ENCODE measurements at regions not wholly inside any gene's neighbourhood (a gene's known extent, or its start where the extent isn't known, plus 50 kb on each side); places are given as distances from the start of the nearest gene placed in this dataset.

- Histone ChIP-seq H3K4me1 (ENCODE audit: control insufficient read depth, insufficient read depth, low read length) (no peaks in the 10 kb centered on the region), H3K27ac (ENCODE audit: low read depth, low read length) (no peak overlapping the region), H3K9me3 (ENCODE audit: control insufficient read depth, insufficient read depth, low read length) (no peaks in the 10 kb centered on the region), H3K36me3 (ENCODE audit: control insufficient read depth, insufficient read depth, low read length) (no peaks in the 10 kb centered on the region), H3K27me3 (ENCODE audit: control insufficient read depth, insufficient read depth, low read length) (no peaks in the 10 kb centered on the region), H3K4me3 (ENCODE audit: low read depth, low read length) (no peak overlapping the region)
- no peak for DNase-seq (ENCODE audit: low read depth in 4 of 6, low spot score in 6 of 6)
- WGBS (ENCODE audit: insufficient coverage), result no CpG with 5 or more reads among the region's 2 CpGs
Observed at GRCh38 chr18:41720226-41720625, 234.8 kb upstream of the PIK3C3 start.

- Histone ChIP-seq H3K9me3 (ENCODE audit: control insufficient read depth, insufficient read depth, low read length) (no peaks in the 10 kb centered on the region), H3K27me3 (ENCODE audit: control insufficient read depth, insufficient read depth, low read length) (no peaks in the 10 kb centered on the region), H3K27ac (ENCODE audit: low read depth, low read length) (no peak overlapping the region), H3K4me3 (ENCODE audit: low read depth, low read length) (no peak overlapping the region), H3K4me1 (ENCODE audit: control insufficient read depth, insufficient read depth, low read length) (no peaks in the 10 kb centered on the region), H3K36me3 (ENCODE audit: control insufficient read depth, insufficient read depth, low read length) (no peaks in the 10 kb centered on the region)
- no peak for DNase-seq (ENCODE audit: low read depth in 4 of 6, low spot score in 6 of 6)
- no CpG with 5 or more reads among the region's 3 CpGs for WGBS (ENCODE audit: insufficient coverage)
Observed at GRCh38 chr18:41719808-41720207, 235.2 kb upstream of the PIK3C3 start.

GRCh38 chr18:41714872-41715271 is 240.2 kb upstream of the PIK3C3 start:
- Histone ChIP-seq H3K4me3 (ENCODE audit: low read depth, low read length) (no peak overlapping the region), H3K27ac (ENCODE audit: low read depth, low read length) (no peak overlapping the region), H3K4me1 (ENCODE audit: control insufficient read depth, insufficient read depth, low read length) (no peaks in the 10 kb centered on the region)

GRCh38 chr18:41713969-41714825 is 240.8 kb upstream of the PIK3C3 start:
- H3K27me3 ChIP-seq (ENCODE audit: control insufficient read depth, insufficient read depth, low read length), result no peaks in the 10 kb centered on the region
- H3K9me3 ChIP-seq (ENCODE audit: control insufficient read depth, insufficient read depth, low read length), result no peaks in the 10 kb centered on the region
- H3K36me3 ChIP-seq (ENCODE audit: control insufficient read depth, insufficient read depth, low read length), result no peaks in the 10 kb centered on the region
- no CpG with 5 or more reads among the region's 3 CpGs for WGBS (ENCODE audit: insufficient coverage)
- H3K27ac ChIP-seq (ENCODE audit: low read depth, low read length), result no peak overlapping the region
- H3K4me3 ChIP-seq (ENCODE audit: low read depth, low read length), result no peak overlapping the region
- no peaks in the 10 kb centered on the region for H3K4me1 ChIP-seq (ENCODE audit: control insufficient read depth, insufficient read depth, low read length)
- peak in 2 of 6 donors; percentile 7 to 51 for DNase-seq (ENCODE audit: low read depth in 4 of 6, low spot score in 6 of 6)

More at GRCh38 chr18:41714872-41715271, 240.2 kb upstream of the PIK3C3 start:
- Histone ChIP-seq H3K27me3 (ENCODE audit: control insufficient read depth, insufficient read depth, low read length) (no peaks in the 10 kb centered on the region), H3K9me3 (ENCODE audit: control insufficient read depth, insufficient read depth, low read length) (no peaks in the 10 kb centered on the region), H3K36me3 (ENCODE audit: control insufficient read depth, insufficient read depth, low read length) (no peaks in the 10 kb centered on the region)
- no peak for DNase-seq (ENCODE audit: low read depth in 4 of 6, low spot score in 6 of 6)

- no peaks in the 10 kb centered on the region for H3K4me1 ChIP-seq (ENCODE audit: control insufficient read depth, insufficient read depth, low read length)
- no peaks in the 10 kb centered on the region for H3K27me3 ChIP-seq (ENCODE audit: control insufficient read depth, insufficient read depth, low read length)
- H3K36me3 ChIP-seq (ENCODE audit: control insufficient read depth, insufficient read depth, low read length), result no peaks in the 10 kb centered on the region
- H3K4me3 ChIP-seq (ENCODE audit: low read depth, low read length), result no peak overlapping the region
- no peak overlapping the region for H3K27ac ChIP-seq (ENCODE audit: low read depth, low read length)
- no peak for DNase-seq (ENCODE audit: low read depth in 4 of 6, low spot score in 6 of 6)
- WGBS (ENCODE audit: insufficient coverage), result no CpG with 5 or more reads among the region's 3 CpGs
- H3K9me3 ChIP-seq (ENCODE audit: control insufficient read depth, insufficient read depth, low read length), result no peaks in the 10 kb centered on the region
Observed at GRCh38 chr18:41706301-41706700, 248.7 kb upstream of the PIK3C3 start.

GRCh38 chr18:41703744-41704530 is 251.1 kb upstream of the PIK3C3 start:
- Histone ChIP-seq H3K9me3 (ENCODE audit: control insufficient read depth, insufficient read depth, low read length) (no peaks in the 10 kb centered on the region), H3K27ac (ENCODE audit: low read depth, low read length) (no peak overlapping the region), H3K27me3 (ENCODE audit: control insufficient read depth, insufficient read depth, low read length) (no peaks in the 10 kb centered on the region), H3K4me3 (ENCODE audit: low read depth, low read length) (no peak overlapping the region), H3K4me1 (ENCODE audit: control insufficient read depth, insufficient read depth, low read length) (no peaks in the 10 kb centered on the region), H3K36me3 (ENCODE audit: control insufficient read depth, insufficient read depth, low read length) (no peaks in the 10 kb centered on the region)
- WGBS (ENCODE audit: insufficient coverage), result 60% methylated on average over 1 of the region's 2 CpGs
- no peak for DNase-seq (ENCODE audit: low read depth in 4 of 6, low spot score in 6 of 6)

- Histone ChIP-seq H3K27me3 (ENCODE audit: control insufficient read depth, insufficient read depth, low read length) (no peaks in the 10 kb centered on the region), H3K27ac (ENCODE audit: low read depth, low read length) (no peak overlapping the region), H3K36me3 (ENCODE audit: control insufficient read depth, insufficient read depth, low read length) (no peaks in the 10 kb centered on the region), H3K4me1 (ENCODE audit: control insufficient read depth, insufficient read depth, low read length) (no peaks in the 10 kb centered on the region), H3K4me3 (ENCODE audit: low read depth, low read length) (no peak overlapping the region), H3K9me3 (ENCODE audit: control insufficient read depth, insufficient read depth, low read length) (no peaks in the 10 kb centered on the region)
- no peak for DNase-seq (ENCODE audit: low read depth in 4 of 6, low spot score in 6 of 6)
- WGBS (ENCODE audit: insufficient coverage), result no CpG with 5 or more reads among the region's 4 CpGs
Observed at GRCh38 chr18:41700416-41700815, 254.6 kb upstream of the PIK3C3 start.

- no peaks in the 10 kb centered on the region for H3K27me3 ChIP-seq (ENCODE audit: control insufficient read depth, insufficient read depth, low read length)
- H3K4me1 ChIP-seq (ENCODE audit: control insufficient read depth, insufficient read depth, low read length), result no peaks in the 10 kb centered on the region
- H3K27ac ChIP-seq (ENCODE audit: low read depth, low read length), result no peak overlapping the region
- no peaks in the 10 kb centered on the region for H3K9me3 ChIP-seq (ENCODE audit: control insufficient read depth, insufficient read depth, low read length)
- no peak overlapping the region for H3K4me3 ChIP-seq (ENCODE audit: low read depth, low read length)
- H3K36me3 ChIP-seq (ENCODE audit: control insufficient read depth, insufficient read depth, low read length), result no peaks in the 10 kb centered on the region
- DNase-seq (ENCODE audit: low read depth in 4 of 6, low spot score in 6 of 6), result no peak
Observed at GRCh38 chr18:41695441-41695840, 259.6 kb upstream of the PIK3C3 start.

- no peaks in the 10 kb centered on the region for H3K36me3 ChIP-seq (ENCODE audit: control insufficient read depth, insufficient read depth, low read length)
- no peak overlapping the region for H3K27ac ChIP-seq (ENCODE audit: low read depth, low read length)
- H3K4me1 ChIP-seq (ENCODE audit: control insufficient read depth, insufficient read depth, low read length), result no peaks in the 10 kb centered on the region
- no CpG with 5 or more reads among the region's 1 CpG for WGBS (ENCODE audit: insufficient coverage)
- no peaks in the 10 kb centered on the region for H3K9me3 ChIP-seq (ENCODE audit: control insufficient read depth, insufficient read depth, low read length)
- no peak overlapping the region for H3K4me3 ChIP-seq (ENCODE audit: low read depth, low read length)
- no peak for DNase-seq (ENCODE audit: low read depth in 4 of 6, low spot score in 6 of 6)
- H3K27me3 ChIP-seq (ENCODE audit: control insufficient read depth, insufficient read depth, low read length), result no peaks in the 10 kb centered on the region
Observed at GRCh38 chr18:41693008-41693407, 262.0 kb upstream of the PIK3C3 start.
